ENCODE measurements at regions not wholly inside any gene's neighbourhood (a gene's known extent, or its start where the extent isn't known, plus 50 kb on each side); places are given as distances from the start of the nearest gene placed in this dataset.
"Not testable (repeated sequence)": the region's sequence is repeated elsewhere in the genome, so short reads cannot be mapped to it uniquely, and the experiment has no call there.

DNA sequence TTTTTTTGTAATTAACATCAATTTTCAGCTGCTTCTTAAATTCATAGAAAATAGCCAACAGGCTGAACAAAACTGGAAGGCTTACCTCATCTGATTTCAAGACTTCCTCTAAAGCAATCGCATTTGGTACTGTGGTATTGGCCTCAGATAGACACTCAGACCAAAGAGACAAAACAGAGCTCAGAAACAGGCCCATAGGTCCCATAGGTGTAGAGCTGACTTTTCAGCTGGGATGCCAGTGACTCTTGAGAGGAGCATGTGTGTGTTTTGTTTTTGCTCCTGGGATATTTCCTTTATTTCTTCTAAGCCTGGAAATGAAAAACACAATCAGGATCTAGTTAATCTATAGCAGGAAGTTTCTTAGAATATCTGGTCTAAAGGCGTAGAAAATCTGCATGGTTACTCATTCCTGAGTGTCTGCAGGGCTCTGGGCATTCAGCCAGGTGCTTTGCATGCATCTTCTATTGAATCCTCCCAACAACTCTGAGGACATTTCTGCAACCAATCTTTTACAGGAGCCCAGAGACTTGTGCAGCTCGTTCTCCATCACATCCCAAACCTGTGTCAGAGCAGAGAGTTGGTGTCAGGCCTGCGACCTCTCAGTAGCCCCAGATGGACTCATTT, 190.8 kb downstream of the RTP5 start:
- Histone ChIP-seq H3K27ac (no peak overlapping the region), H3K4me3 (ENCODE audit: low read depth, low read length) (no peak overlapping the region), H3K36me3 (replicated peaks) (no peaks in the 10 kb centered on the region), H3K27me3 (replicated peaks) (peaks cover 2% of the 10 kb centered on the region)
- in situ Hi-C loops (cut with HindIII; ENCODE audit: low pct_ligation_motif_present, low sequenced_read_pairs), result no loop called here
- TF ChIP-seq, protein P1, sequence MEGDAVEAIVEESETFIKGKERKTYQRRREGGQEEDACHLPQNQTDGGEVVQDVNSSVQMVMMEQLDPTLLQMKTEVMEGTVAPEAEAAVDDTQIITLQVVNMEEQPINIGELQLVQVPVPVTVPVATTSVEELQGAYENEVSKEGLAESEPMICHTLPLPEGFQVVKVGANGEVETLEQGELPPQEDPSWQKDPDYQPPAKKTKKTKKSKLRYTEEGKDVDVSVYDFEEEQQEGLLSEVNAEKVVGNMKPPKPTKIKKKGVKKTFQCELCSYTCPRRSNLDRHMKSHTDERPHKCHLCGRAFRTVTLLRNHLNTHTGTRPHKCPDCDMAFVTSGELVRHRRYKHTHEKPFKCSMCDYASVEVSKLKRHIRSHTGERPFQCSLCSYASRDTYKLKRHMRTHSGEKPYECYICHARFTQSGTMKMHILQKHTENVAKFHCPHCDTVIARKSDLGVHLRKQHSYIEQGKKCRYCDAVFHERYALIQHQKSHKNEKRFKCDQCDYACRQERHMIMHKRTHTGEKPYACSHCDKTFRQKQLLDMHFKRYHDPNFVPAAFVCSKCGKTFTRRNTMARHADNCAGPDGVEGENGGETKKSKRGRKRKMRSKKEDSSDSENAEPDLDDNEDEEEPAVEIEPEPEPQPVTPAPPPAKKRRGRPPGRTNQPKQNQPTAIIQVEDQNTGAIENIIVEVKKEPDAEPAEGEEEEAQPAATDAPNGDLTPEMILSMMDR (IDR thresholded peaks at IDR 0.05; ENCODE audit: low read depth, low read length, missing control alignments), result no peak
- DNase-seq, result peak; percentile 68

DNA sequence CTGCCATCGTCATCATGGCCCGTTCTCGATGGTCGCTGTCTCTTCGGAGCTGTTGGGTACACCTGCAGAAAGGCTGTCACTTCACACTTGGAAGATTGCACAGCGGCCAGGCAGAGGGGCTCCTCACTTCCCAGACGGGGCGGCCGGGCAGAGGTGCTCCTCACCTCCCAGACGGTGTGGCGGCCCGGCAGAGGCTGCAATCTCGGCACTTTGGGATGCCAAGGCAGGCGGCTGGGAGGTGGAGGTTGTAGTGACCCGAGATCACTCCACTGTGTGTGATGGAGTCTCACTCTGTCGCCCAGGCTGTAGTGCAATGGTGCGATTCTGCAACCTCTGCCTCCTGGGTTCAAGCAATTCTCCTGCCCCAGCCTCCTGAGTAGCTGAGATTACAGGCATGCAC, 192.4 kb downstream of the RTP5 start:
- H3K4me3 ChIP-seq (ENCODE audit: low read depth, low read length); H3K36me3 ChIP-seq (replicated peaks); H3K27ac ChIP-seq; DNase-seq; in situ Hi-C loops (cut with HindIII; ENCODE audit: low pct_ligation_motif_present, low sequenced_read_pairs); H3K27me3 ChIP-seq (replicated peaks): not testable (repeated sequence)

DNA sequence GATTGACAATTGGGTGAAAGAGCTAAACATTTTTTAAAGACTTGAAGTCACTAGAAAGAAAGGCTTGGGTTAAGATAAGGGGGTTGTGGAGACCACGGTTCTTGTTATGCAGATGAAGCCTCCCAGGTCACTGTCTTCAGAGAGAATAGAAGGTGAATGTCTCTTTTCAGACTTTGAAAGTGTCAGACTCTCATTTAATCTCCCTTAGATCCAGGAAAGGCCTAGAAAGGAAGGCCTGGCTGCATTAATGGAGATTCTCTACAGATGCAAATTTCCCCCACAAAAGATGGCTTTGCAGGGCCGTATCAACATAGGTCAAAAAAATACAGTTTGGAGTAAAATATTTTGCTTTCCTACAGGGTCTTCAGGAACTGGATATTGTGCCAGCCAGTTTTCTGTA, 193.9 kb downstream of the RTP5 start:
- in situ Hi-C loops (cut with HindIII; ENCODE audit: low pct_ligation_motif_present, low sequenced_read_pairs), result no loop called here
- no peak for DNase-seq
- no peaks in the 10 kb centered on the region for H3K27me3 ChIP-seq (replicated peaks)
- no peak overlapping the region for H3K27ac ChIP-seq
- H3K36me3 ChIP-seq (replicated peaks), result no peaks in the 10 kb centered on the region
- no peak overlapping the region for H3K4me3 ChIP-seq (ENCODE audit: low read depth, low read length)
- TF ChIP-seq, protein P1 (IDR thresholded peaks at IDR 0.05; ENCODE audit: low read depth, low read length, missing control alignments), result no peak

DNA sequence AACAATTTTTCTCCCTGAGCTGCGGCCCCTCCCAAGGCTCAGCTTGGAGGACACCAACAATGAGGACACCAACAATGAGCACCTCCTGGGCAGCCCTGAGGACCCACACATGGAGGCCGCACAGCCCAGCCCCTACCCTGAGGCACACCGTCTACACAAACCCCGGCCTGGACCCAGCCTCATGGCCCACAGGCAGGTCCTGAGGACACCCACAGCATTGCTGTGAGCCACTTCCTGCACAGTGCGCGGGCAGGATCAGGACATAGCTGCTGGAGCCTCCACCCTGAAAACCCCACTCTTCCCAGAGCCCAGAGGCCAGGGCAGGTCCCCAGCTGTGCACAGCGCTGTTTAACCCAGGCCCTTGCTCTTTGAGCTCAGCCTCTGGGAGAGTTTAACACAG, 194.3 kb downstream of the RTP5 start:
- Histone ChIP-seq H3K27me3 (replicated peaks) (no peaks in the 10 kb centered on the region), H3K4me3 (ENCODE audit: low read depth, low read length) (no peak overlapping the region), H3K27ac (no peak overlapping the region), H3K36me3 (replicated peaks) (no peaks in the 10 kb centered on the region)
- no peak for DNase-seq
- in situ Hi-C loops (cut with HindIII; ENCODE audit: low pct_ligation_motif_present, low sequenced_read_pairs), result no loop called here
- TF ChIP-seq, protein P1 (IDR thresholded peaks at IDR 0.05; ENCODE audit: low read depth, low read length, missing control alignments), result no peak

- TF ChIP-seq, protein P1 (IDR thresholded peaks at IDR 0.05; ENCODE audit: low read depth, low read length, missing control alignments), result no peak
- in situ Hi-C loops (cut with HindIII; ENCODE audit: low pct_ligation_motif_present, low sequenced_read_pairs), result no loop called here
Observed at GRCh38 chr2:242064364-242065250, 195.1 kb downstream of the RTP5 start.

DNA sequence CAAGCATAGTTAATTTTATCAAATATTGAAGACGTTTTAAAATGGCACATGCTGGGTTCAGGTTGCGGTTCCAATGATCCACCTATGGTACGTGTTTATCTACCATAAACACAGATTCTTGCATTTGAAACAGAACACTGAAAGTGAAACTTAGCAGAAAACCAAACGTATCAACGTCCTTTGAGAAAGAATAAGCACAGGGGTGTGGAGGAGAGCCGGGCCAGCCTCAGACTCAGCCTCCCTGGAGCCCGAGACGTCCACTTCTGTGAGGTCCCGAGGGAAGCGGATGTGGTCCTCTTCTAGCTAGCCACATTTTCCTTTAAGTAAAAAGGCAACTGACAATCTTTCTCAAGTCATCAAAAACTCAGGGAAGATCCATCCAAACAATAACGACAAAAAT, 195.9 kb downstream of the RTP5 start:
- no peak overlapping the region for H3K27ac ChIP-seq
- in situ Hi-C loops (cut with HindIII; ENCODE audit: low pct_ligation_motif_present, low sequenced_read_pairs), result no loop called here
- TF ChIP-seq, protein P1 (IDR thresholded peaks at IDR 0.05; ENCODE audit: low read depth, low read length, missing control alignments), result no peak
- H3K27me3 ChIP-seq (replicated peaks), result no peaks in the 10 kb centered on the region
- H3K4me3 ChIP-seq (ENCODE audit: low read depth, low read length), result no peak overlapping the region
- no peak for DNase-seq
- no peaks in the 10 kb centered on the region for H3K36me3 ChIP-seq (replicated peaks)

More at GRCh38 chr2:242064364-242065250, 195.1 kb downstream of the RTP5 start:
- H3K27ac ChIP-seq, result no peak overlapping the region
- DNase-seq, result no peak
- H3K36me3 ChIP-seq (replicated peaks), result no peaks in the 10 kb centered on the region
- H3K27me3 ChIP-seq (replicated peaks), result no peaks in the 10 kb centered on the region
- H3K4me3 ChIP-seq (ENCODE audit: low read depth, low read length), result no peak overlapping the region
